ENCODE measurements at regions not wholly inside any gene's neighbourhood (a gene's known extent, or its start where the extent isn't known, plus 50 kb on each side); places are given as distances from the start of the nearest gene placed in this dataset.

DNA sequence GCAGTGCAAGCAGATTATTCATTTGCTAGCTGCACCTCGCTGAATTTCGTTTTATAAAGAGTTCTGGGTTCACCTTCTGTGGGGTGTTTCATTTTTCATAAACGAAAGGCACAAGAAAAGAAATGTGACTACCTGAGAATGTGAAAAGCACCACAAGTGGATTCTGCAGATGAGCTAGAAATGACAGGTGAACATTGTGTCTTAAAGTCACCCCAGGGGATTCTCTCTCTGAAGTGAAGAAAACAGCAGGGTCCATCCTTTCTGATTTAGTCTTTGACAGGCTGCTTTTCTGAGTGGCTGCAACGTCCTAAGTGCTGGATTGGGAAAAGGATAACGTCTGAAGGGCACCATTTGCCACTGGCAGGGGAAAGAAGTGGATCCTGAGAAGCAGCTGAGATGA, 469.3 kb downstream of the SPATA31D1 start:
- TF ChIP-seq YY1 (IDR thresholded peaks at IDR 0.05; ENCODE audit: insufficient read depth, insufficient read length) (no peak), SUZ12 (IDR thresholded peaks at IDR 0.05; ENCODE audit: extremely low read depth, insufficient read depth, insufficient read length) (no peak)
